ENCODE measurements at regions not wholly inside any gene's neighbourhood (a gene's known extent, or its start where the extent isn't known, plus 50 kb on each side); places are given as distances from the start of the nearest gene placed in this dataset.
A peak's percentile ranks its signal among the peaks of the same experiment; 100 is the strongest.

- no peak overlapping the region for H3K27ac ChIP-seq (ENCODE audit: extremely low read depth, low read depth, low read length)
- CTCF ChIA-PET: no interaction called here
- no peaks in the 10 kb centered on the region for H3K9me3 ChIP-seq (ENCODE audit: control insufficient read depth, insufficient read depth, low read depth, low read length)
- no peaks in the 10 kb centered on the region for H3K36me3 ChIP-seq (ENCODE audit: control insufficient read depth in 2 of 2, insufficient read depth in 1 of 2, low read length in 2 of 2)
- no peaks in the 10 kb centered on the region for H3K4me1 ChIP-seq (ENCODE audit: control insufficient read depth, insufficient read depth, low read length)
- no peak for TF ChIP-seq ZBTB20 (tag by site-specific recombination; IDR thresholded peaks at IDR 0.05)
- no peak for TF ChIP-seq KLF17 (tag by site-specific recombination; IDR thresholded peaks at IDR 0.05)
- no peak for TF ChIP-seq TCF7L2 (IDR thresholded peaks at IDR 0.05; ENCODE audit: borderline replicate concordance, low read depth, low read length)
- TF ChIP-seq ZNF518A (tag by site-specific recombination; conservative IDR thresholded peaks at IDR 0.05; ENCODE audit: low read depth): no peak
- TF ChIP-seq ZNF248 (tag by site-specific recombination; IDR thresholded peaks at IDR 0.05): no peak
- TF ChIP-seq ZNF404 (tag by site-specific recombination; IDR thresholded peaks at IDR 0.05): no peak
- TF ChIP-seq ZNF580 (tag by site-specific recombination; IDR thresholded peaks at IDR 0.05): no peak
- TF ChIP-seq ZNF645 (tag by site-specific recombination; IDR thresholded peaks at IDR 0.05): no peak
- POLR2A ChIA-PET: no interaction called here
- no peak overlapping the region for H3K4me3 ChIP-seq (ENCODE audit: low read depth, low read length)
Observed at GRCh38 chr5:17713301-17713700, 79.0 kb downstream of the TAF11L14 start.

GRCh38 chr5:17714186-17714585 is 79.9 kb downstream of the TAF11L14 start:
- Histone ChIP-seq H3K4me1 (ENCODE audit: control insufficient read depth, insufficient read depth, low read length) (no peaks in the 10 kb centered on the region), H3K27ac (ENCODE audit: extremely low read depth, low read depth, low read length) (no peak overlapping the region), H3K36me3 (ENCODE audit: control insufficient read depth in 2 of 2, insufficient read depth in 1 of 2, low read length in 2 of 2) (no peaks in the 10 kb centered on the region), H3K9me3 (ENCODE audit: control insufficient read depth, insufficient read depth, low read depth, low read length) (no peaks in the 10 kb centered on the region), H3K4me3 (ENCODE audit: low read depth, low read length) (no peak overlapping the region)
- POLR2A ChIA-PET: no interaction called here
- CTCF ChIA-PET: interaction anchor here (1.0 kb wide), 1 partner anchor 498 kb away, joined by 3 read pairs; no protein-coding TSS in a partner anchor
- no peak for TF ChIP-seq KLF8 (tag by site-specific recombination; IDR thresholded peaks at IDR 0.05)
- 0 out of 2 replicates have a peak, but pooled peaks have one; percentile 15 for TF ChIP-seq ZNF704 (tag by site-specific recombination; IDR thresholded peaks at IDR 0.05)
- TF ChIP-seq ZNF404 (tag by site-specific recombination; IDR thresholded peaks at IDR 0.05): no peak

GRCh38 chr5:17719592-17719991 is 85.3 kb downstream of the TAF11L14 start:
- Histone ChIP-seq H3K4me1 (ENCODE audit: control insufficient read depth, insufficient read depth, low read length) (no peaks in the 10 kb centered on the region), H3K27ac (ENCODE audit: extremely low read depth, low read depth, low read length) (no peak overlapping the region), H3K4me3 (ENCODE audit: low read depth, low read length) (no peak overlapping the region), H3K9me3 (ENCODE audit: control insufficient read depth, insufficient read depth, low read depth, low read length) (no peaks in the 10 kb centered on the region), H3K36me3 (ENCODE audit: control insufficient read depth in 2 of 2, insufficient read depth in 1 of 2, low read length in 2 of 2) (no peaks in the 10 kb centered on the region)
- ChIA-PET POLR2A (no interaction called here), CTCF (interaction anchor here (0.6 kb wide), 1 partner anchor 20 kb away, joined by 3 read pairs; no protein-coding TSS in a partner anchor)
- no peak for TF ChIP-seq ZNF354C (tag by site-specific recombination; IDR thresholded peaks at IDR 0.05; ENCODE audit: borderline replicate concordance, low read depth)
- TF ChIP-seq OSR2 (tag by site-specific recombination; IDR thresholded peaks at IDR 0.05): no peak
- TF ChIP-seq ZNF510 (tag by site-specific recombination; IDR thresholded peaks at IDR 0.05; ENCODE audit: insufficient replicate concordance): no peak
- TF ChIP-seq ZNF324 (tag by site-specific recombination; IDR thresholded peaks at IDR 0.05): no peak
- TF ChIP-seq ZNF266 (tag by site-specific recombination; IDR thresholded peaks at IDR 0.05; ENCODE audit: low read depth): no peak
- no peak for TF ChIP-seq PATZ1 (tag by site-specific recombination; IDR thresholded peaks at IDR 0.05)

Data from HEK293 (cell line).